GM19099 (cell line): ENCODE measurements at regions not wholly inside any gene's neighbourhood (a gene's known extent, or its start where the extent isn't known, plus 50 kb on each side); places are given as distances from the start of the nearest gene placed in this dataset.

ENCODE experiments used
- POLR2A ChIP-seq: IDR thresholded peaks from 3 replicates; pipeline ENCODE4 v1.6.1; 2011; ENCODE audit warnings: low read depth; ENCODE audit not compliant: insufficient read length; ENCODE audit errors: extremely low read depth

DNA sequence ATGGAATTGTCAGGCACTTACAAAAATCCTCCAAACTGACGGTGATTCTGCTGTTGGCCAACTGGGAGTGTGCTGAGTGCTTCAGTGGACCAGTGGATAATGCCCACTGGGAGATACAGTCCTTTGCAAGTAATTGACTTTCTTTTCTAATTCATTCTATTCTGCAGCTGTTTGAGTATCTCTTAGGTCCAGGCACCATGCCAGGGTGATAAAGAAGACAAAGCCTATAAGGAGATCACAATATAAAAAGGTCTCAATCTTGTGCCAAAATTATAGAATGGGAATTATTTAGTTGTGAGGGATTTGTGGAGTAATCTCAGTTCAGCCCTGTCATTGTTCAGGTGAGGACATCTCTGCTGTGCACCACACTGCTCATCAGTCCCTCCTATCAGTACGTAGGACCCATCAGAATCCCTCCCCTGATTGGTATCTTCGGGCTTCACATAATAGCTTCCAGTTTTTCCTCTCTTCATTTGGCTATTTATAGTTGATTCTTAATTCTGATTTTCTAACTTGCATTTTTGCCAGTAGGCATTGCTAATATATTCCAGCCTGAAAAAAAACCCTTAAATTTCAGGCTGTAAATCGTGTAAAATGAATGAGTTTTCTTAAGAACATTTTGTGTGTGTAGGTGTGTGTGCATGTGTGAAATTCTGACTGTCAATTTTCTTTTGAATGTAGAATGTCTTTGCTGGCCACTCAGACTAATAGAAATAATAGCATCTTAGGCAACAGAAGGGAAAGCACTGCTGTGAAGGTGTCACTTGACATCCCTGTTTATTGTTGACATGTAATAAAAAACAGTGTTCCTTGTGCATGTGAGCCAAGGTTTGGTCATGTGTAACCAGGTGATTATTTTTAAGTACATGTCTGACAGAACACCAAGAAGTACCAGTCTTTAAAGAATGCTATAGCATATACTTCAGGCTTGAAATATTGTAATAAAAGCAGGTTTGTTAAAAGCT lies 457.6 kb upstream of the RGS6 start:
- TF ChIP-seq POLR2A: no peak

DNA sequence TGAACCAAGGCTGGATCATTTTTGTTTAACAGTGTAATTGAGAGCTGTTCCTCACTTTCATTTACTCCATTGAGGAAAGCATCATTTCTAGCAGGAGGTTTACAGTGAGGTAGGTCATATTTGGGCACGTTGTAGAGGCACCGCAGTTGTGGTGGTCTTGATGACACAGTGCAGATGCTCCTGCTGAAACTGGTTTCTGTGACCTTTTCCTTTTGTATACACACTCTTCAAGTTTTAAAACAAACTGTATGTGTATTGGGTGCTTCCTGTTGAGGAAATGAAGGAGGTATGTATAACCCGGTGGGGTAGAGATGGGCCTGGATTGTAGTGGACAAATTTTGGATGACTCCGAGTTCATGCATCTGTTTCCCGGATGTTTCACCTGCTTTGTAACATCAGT lies 456.3 kb upstream of the RGS6 start:
- TF ChIP-seq POLR2A: no peak

DNA sequence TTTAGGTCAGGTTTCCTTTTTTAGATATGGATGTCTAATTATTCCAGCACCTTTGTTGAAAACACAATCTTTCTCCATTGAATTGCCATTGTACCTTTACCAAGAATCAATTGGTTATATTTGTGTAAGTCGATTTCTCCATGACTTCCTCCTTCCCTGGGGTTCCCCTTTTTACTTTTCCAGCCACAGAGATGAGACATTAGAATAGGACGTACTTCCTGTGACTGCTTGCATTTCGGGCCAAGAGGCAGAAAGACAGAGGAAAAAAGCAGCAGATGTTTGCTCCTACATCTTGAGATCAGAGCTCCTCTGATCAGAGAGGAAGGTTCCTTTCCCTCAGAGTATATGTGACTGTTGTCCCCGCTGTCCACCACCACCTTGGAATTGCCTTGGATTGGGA lies 453.7 kb upstream of the RGS6 start:
- no peak for TF ChIP-seq POLR2A

DNA sequence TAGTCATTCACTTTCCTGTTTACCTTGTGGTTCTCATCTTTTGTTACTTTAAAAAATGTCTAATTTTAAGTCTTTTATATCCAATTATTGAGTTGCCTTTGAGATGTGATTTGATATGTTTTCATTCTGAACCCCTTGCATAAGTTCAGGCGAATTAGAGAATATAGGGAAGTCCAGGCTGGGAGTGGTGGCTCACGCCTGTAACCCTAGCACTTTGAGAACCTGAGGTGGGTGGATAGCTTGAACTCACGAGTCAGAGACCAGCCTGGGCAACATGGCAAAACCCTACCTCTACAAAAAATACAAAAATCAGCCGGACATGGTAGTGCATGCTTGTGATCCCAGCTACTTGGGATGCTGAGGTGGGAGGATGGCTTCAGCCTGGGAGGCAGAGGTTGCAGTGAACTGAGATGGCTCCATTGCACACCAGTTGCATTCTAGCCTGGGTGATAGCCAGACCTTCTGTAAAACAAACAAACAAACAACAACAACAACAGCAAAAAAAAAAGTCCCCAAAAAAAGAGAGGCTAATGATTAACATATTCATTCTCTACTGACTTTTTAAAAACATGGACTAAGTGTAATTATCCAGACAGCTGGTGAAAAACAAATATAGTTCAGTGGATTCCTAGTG lies 451.1 kb upstream of the RGS6 start:
- TF ChIP-seq POLR2A: no peak

DNA sequence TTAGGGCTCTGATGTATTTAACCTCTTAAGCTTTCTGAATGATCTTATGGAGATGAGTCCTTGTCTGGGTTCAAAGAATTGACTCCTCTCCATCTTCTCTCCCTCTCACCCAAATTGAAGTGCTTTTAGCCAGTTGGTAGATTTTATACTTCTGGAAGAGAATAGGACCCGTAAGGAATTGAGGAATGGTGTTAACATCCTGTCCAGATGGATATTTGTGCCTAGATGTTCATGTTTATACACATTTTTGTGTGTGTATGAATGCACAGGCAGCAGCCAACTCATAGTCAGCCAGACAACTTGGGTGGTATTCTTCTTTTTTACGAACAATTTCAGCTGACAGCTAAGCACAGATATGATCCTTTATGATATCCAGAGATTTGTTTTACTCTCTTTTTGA lies 449.6 kb upstream of the RGS6 start:
- TF ChIP-seq POLR2A: no peak

DNA sequence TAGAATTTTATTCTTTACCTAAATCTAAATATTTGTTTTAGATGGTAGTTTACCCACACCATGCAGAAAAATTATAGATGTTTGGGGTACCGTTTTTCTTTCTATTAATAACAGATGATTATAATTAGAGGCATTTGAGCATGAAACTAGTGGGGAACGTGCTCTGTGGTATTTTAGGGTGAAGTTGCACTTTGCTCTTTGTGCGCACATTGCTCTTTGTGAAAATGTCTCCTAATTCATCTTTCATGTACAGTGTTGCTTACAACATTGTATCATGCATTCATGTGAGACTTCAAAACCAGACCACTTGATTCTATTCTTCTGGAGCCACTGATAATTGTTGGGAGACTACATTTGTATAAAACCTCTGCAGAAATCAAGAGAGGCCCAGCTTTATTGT lies 449.1 kb upstream of the RGS6 start:
- no peak for TF ChIP-seq POLR2A

DNA sequence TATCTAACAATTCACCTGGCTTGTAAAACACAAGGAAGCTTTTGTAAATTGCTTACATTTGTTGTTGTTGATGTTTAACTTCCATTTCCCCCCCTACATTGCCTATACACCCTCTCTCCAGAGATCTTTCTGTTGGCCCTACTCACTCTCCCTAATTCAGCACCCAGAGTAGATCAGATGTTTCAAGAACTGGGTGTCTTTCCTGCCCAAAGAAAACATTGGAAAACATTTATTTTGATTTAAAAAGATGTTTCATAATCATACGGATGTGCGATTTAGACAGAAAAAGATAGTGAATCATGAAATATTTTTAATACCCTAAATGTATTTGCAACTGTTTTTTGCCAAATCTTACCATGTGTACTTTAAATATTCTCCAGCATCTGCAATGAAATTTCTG lies 446.4 kb upstream of the RGS6 start:
- no peak for TF ChIP-seq POLR2A

DNA sequence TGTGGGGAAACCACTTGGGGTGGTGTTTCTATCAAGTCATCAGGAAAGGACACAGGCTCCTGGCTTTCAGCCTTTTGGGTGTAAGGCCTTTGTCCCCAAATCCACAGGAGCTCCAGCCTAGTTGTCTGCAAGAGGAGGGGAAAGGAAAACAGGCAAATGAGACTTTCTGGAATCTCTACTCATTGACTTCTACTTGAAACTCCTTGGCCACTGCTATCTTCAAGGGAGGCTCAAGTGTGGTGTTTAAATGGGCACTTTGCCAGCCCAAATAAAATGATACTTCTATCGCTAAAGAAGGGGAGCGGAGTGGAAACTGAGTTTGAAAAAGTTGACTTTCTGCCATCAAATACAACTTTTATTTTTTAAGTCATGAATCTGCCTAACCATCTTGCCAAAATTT lies 445.9 kb upstream of the RGS6 start:
- no peak for TF ChIP-seq POLR2A

DNA sequence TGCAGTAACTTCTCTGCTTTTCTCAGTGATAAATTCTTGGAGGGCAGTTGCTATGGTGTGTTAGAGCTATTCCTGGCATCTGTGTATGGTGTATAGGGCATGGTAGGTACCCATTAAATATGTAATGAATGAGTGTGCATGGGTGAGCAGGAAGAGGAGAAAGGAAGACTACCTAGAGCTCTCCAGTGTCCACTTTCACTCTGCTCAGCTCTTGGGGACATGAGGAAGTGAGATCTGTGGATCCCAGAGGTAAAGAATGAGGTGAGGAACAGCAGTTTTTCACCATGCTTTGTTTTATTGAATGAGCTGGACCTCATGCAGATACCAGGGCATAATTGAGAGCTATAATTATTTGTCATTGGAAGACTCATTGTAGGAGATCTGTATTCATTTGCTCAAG lies 444.8 kb upstream of the RGS6 start:
- TF ChIP-seq POLR2A: no peak

DNA sequence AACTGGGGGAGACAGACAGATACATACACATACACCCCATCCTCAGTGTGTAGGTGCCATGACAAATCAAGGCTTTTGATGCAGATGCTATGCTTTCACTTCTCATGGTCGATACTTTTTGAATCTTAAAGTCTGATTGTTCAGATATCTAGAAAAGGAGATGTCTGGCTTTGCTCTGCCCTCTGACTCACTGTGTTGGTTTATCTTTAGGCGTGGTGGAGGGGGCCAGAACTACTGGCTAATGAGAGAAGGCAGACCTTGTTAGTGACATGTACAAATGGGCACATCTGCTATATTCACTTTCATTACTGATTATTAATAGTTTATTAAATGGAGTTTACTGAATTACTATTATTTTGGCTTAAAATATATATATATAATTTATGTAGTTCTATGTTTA lies 444.3 kb upstream of the RGS6 start:
- no peak for TF ChIP-seq POLR2A

DNA sequence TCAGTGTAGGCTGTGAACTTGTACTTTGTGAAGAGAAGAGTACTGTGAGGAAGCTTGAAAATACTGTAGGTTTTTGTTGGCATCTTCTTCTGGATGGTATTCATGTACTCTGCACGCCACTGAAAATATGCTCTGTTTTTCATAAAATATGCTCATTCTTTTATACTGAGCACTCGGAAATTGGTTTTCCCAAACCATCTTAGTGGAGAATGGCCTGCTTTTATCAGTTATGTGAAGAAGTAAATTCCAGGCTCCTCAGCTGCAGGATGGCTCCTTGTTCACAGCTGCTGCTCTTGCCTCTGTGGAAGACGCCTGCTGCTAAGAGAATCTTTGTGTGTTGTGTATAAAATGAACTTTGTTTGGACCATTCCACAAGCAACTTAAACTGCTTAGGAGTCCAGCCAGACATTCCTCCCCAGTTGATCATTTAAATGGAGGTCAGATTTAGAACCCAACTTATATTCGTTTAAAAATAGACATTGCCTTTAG lies 443.5 kb upstream of the RGS6 start:
- no peak for TF ChIP-seq POLR2A

DNA sequence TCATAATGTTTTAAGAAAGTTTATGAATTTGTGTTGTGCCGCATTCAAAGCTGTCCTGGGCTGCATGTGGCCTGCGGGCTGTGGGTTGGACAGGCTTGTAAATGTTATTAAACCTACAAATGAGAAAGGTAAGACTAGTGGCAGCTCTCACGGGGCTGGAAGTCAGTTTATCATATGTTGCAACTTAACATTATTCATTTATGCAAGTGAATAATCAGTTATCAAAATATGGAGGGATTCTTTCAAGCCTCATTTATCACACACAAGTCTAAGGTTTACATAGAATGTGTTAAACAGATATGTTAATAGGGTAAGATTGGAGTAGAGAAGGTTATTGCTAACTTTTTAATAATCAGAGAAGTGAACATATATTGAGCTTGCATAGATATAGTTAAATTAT lies 442.5 kb upstream of the RGS6 start:
- TF ChIP-seq POLR2A: no peak

DNA sequence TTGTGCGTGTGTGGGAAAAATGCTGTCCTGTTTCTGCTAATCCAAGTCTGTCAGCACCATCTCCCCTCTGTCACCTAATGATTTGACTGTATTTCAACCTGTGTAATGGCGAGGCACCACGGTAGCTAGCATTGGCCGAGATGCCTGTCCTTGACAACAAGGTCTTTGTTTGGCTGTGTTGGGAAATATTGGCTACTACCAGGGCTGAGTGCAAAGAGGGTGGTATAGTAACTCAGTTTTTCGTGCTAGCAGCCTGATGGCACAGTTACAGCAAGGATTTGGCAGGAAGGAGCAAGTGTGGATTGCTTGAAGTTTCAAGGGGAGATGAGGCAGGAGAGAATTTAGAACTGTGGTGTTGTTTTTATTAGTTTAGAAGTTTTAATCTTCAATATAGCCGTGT lies 440.3 kb upstream of the RGS6 start:
- no peak for TF ChIP-seq POLR2A

DNA sequence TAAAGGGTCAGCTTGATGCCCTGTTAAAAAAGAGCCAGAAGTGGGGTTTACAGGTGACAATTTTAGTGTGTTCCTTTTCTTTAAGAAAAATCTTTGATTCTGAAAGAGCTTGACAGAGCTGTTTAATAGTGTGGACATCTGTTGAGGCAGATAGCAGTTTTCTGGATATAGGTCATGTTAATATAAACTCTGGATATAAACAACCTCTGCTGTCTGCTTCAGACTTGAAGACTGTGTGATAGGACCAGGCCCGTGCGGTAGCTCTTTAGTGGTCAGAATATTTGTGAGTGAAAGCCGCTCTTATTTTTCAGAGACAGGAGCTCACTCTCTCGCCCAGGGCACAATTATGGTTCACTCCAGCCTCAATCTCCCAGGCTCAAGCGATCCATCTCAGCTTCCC lies 439.9 kb upstream of the RGS6 start:
- TF ChIP-seq POLR2A: no peak

DNA sequence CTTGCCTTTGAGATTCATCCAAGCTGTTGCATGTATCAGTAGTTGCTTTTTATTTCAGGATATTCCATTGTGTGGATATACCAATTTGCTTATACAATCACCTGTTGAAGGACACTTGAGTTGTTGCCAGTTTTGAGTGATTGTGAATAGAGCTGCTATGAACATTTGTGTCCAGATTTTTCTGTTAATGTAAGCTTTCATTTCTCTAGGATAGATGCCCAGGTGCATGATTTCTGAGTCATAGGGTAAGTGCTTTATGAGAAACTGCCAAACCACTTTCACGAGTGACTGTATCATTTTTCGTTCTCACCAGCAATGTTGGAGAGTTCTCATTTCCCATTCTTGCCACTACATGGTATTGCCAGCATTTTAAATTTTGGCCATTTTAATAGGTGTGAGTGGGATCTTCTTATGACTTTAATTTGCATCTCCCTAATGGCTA lies 434.6 kb upstream of the RGS6 start:
- no peak for TF ChIP-seq POLR2A

DNA sequence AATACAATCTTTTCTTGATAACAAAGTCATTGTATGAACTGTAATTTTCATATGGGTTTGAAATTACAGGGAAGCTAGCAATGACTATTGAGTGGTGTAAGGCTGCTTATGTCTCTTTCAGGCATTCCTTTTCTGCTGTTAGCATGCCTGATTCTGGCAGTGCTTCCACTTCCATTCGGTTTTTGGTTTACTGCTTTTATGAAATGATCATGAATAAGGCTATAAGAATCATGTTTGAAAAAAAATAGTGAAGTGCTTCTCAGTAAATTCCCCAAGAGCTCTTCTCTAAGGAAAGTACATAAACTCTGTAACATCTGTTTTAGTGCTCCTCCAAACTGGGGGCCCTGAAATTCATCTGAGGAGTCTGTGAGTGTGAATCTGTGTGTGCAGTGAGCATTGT lies 434.0 kb upstream of the RGS6 start:
- no peak for TF ChIP-seq POLR2A
